ENCODE measurements at regions not wholly inside any gene's neighbourhood (a gene's known extent, or its start where the extent isn't known, plus 50 kb on each side); places are given as distances from the start of the nearest gene placed in this dataset.

DNA sequence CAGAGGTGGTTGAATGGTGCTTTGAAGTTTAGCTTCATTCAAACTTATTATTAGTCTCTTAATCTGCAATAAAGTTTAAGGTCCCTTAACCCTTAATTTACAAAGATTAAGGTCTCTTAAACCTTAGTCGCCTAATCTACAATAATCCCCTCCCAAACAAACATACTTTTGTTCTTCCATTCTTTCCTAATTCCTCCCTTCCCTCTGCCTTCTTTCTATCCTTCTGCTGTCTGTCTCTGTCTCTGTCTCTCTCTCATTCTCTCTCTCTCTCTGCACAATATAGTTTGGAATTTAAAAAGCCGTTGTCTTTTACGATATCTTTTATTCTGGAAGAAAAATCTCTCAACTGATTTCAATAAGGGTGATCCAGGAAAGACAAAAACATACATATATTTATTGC, 1096.8 kb upstream of the ATXN8OS start:
- TF ChIP-seq MAX (IDR thresholded peaks at IDR 0.05) = no peak
- TF ChIP-seq TCF12 (IDR thresholded peaks at IDR 0.05; ENCODE audit: low read depth) = no peak
- TF ChIP-seq TEAD4 (IDR thresholded peaks at IDR 0.05) = no peak
- TF ChIP-seq, protein P1, sequence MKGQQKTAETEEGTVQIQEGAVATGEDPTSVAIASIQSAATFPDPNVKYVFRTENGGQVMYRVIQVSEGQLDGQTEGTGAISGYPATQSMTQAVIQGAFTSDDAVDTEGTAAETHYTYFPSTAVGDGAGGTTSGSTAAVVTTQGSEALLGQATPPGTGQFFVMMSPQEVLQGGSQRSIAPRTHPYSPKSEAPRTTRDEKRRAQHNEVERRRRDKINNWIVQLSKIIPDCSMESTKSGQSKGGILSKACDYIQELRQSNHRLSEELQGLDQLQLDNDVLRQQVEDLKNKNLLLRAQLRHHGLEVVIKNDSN (IDR thresholded peaks at IDR 0.05) = no peak
- no peak for TF ChIP-seq CEBPB (IDR thresholded peaks at IDR 0.05)
- TF ChIP-seq RAD21 (IDR thresholded peaks at IDR 0.05; ENCODE audit: low read depth) = no peak

- TF ChIP-seq, protein P2, sequence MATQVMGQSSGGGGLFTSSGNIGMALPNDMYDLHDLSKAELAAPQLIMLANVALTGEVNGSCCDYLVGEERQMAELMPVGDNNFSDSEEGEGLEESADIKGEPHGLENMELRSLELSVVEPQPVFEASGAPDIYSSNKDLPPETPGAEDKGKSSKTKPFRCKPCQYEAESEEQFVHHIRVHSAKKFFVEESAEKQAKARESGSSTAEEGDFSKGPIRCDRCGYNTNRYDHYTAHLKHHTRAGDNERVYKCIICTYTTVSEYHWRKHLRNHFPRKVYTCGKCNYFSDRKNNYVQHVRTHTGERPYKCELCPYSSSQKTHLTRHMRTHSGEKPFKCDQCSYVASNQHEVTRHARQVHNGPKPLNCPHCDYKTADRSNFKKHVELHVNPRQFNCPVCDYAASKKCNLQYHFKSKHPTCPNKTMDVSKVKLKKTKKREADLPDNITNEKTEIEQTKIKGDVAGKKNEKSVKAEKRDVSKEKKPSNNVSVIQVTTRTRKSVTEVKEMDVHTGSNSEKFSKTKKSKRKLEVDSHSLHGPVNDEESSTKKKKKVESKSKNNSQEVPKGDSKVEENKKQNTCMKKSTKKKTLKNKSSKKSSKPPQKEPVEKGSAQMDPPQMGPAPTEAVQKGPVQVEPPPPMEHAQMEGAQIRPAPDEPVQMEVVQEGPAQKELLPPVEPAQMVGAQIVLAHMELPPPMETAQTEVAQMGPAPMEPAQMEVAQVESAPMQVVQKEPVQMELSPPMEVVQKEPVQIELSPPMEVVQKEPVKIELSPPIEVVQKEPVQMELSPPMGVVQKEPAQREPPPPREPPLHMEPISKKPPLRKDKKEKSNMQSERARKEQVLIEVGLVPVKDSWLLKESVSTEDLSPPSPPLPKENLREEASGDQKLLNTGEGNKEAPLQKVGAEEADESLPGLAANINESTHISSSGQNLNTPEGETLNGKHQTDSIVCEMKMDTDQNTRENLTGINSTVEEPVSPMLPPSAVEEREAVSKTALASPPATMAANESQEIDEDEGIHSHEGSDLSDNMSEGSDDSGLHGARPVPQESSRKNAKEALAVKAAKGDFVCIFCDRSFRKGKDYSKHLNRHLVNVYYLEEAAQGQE (IDR thresholded peaks at IDR 0.05; ENCODE audit: low read depth) = peak; percentile 48; the same call in 1 of the 2 replicates
- no peak for TF ChIP-seq RAD21 (IDR thresholded peaks at IDR 0.05; ENCODE audit: low read depth)
- no peak for TF ChIP-seq TAF1 (IDR thresholded peaks at IDR 0.05; ENCODE audit: low read depth)
Observed at GRCh38 chr13:69008499-69008898, 1099.1 kb upstream of the ATXN8OS start.

DNA sequence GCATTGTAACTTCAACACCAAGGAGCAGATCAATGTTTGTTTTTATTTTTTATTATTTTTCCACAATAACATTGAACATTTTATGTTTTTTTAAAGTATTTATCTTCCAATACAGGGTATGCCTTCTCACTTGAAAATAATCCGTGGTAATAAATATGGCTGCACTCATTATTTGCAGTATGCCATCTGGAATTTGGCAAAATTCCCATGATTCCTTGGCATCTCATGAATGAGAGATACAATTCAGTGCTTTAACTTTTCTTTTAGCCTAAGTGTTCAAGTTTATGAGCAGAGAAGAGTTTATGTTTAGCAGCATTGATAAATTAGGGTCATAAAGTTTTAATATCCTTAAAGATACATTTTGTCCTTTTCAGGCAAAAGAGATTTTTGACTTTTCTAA, 1109.6 kb upstream of the ATXN8OS start:
- TF ChIP-seq TEAD4 (IDR thresholded peaks at IDR 0.05) = no peak
- TF ChIP-seq EGR1 (IDR thresholded peaks at IDR 0.05) = no peak
- no peak for TF ChIP-seq TCF12 (IDR thresholded peaks at IDR 0.05; ENCODE audit: low read depth)
- TF ChIP-seq FOXM1 (IDR thresholded peaks at IDR 0.05; ENCODE audit: borderline replicate concordance, low read depth) = no peak
- TF ChIP-seq CEBPB (IDR thresholded peaks at IDR 0.05) = no peak
- TF ChIP-seq ZBTB7A (IDR thresholded peaks at IDR 0.05; ENCODE audit: low read depth) = no peak
- TF ChIP-seq RAD21 (IDR thresholded peaks at IDR 0.05; ENCODE audit: low read depth) = no peak
- TF ChIP-seq, protein P1 (IDR thresholded peaks at IDR 0.05) = no peak
- no peak for TF ChIP-seq TAF1 (IDR thresholded peaks at IDR 0.05; ENCODE audit: low read depth)
- no peak for TF ChIP-seq NFIC (IDR thresholded peaks at IDR 0.05)
- TF ChIP-seq YY1 (IDR thresholded peaks at IDR 0.05; ENCODE audit: low read depth) = no peak

- TF ChIP-seq EP300 (IDR thresholded peaks at IDR 0.05; ENCODE audit: borderline replicate concordance) = no peak
- no peak for TF ChIP-seq FOXM1 (IDR thresholded peaks at IDR 0.05; ENCODE audit: borderline replicate concordance, low read depth)
- TF ChIP-seq TCF12 (IDR thresholded peaks at IDR 0.05; ENCODE audit: low read depth) = no peak
- TF ChIP-seq, protein P2 (IDR thresholded peaks at IDR 0.05; ENCODE audit: low read depth) = no peak
- TF ChIP-seq YY1 (IDR thresholded peaks at IDR 0.05; ENCODE audit: low read depth) = no peak
- TF ChIP-seq NFIC (IDR thresholded peaks at IDR 0.05) = no peak
- no peak for TF ChIP-seq CREB1 (IDR thresholded peaks at IDR 0.05; ENCODE audit: low read depth)
- TF ChIP-seq, protein P1 (IDR thresholded peaks at IDR 0.05) = no peak
- no peak for TF ChIP-seq MAX (IDR thresholded peaks at IDR 0.05)
- no peak for TF ChIP-seq EGR1 (IDR thresholded peaks at IDR 0.05)
- TF ChIP-seq ZBTB7A (IDR thresholded peaks at IDR 0.05; ENCODE audit: low read depth) = no peak
- no peak for TF ChIP-seq TEAD4 (IDR thresholded peaks at IDR 0.05)
Observed at GRCh38 chr13:68996668-68997025, 1111.0 kb upstream of the ATXN8OS start.

DNA sequence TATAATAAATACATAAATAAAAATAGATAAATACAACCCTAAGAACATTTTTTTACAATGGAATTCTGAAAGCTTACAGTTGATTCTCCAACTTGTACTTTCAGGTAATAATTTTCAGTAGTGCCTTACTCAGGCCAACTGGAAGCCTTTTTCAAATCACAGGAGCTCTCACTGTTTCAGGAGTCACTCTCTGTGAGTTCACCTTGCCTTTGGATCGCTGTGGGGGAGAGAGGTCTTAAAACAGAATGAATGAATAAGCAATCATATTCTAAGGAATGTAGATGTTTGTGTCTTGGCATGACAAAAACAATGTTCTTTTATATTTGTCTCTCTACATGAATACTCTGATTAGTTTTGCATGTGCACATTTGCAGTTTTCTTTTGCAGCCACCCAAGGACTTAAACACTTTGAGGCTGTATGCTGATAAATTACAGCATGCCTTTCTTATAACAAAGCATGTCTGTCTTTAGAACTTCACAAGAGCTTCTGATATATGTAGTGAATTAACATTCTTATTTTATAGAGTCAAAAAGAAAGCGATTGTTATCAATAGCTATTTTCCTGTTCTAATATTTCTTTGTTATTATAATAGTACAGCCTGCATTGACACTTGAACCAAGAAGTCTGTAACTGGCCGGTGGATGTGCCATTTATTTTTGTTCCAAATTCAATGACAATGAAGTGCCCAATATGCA, 1111.5 kb upstream of the ATXN8OS start:
- TF ChIP-seq TCF12 (IDR thresholded peaks at IDR 0.05; ENCODE audit: low read depth) (no peak), TEAD4 (IDR thresholded peaks at IDR 0.05) (no peak), EGR1 (IDR thresholded peaks at IDR 0.05) (no peak), CEBPB (IDR thresholded peaks at IDR 0.05) (no peak), NFIC (IDR thresholded peaks at IDR 0.05) (no peak), ZBTB7A (IDR thresholded peaks at IDR 0.05; ENCODE audit: low read depth) (no peak), FOXM1 (IDR thresholded peaks at IDR 0.05; ENCODE audit: borderline replicate concordance, low read depth) (no peak), TAF1 (IDR thresholded peaks at IDR 0.05; ENCODE audit: low read depth) (no peak), MAX (IDR thresholded peaks at IDR 0.05) (no peak), EP300 (IDR thresholded peaks at IDR 0.05; ENCODE audit: borderline replicate concordance) (no peak), RAD21 (IDR thresholded peaks at IDR 0.05; ENCODE audit: low read depth) (no peak), CREB1 (IDR thresholded peaks at IDR 0.05; ENCODE audit: low read depth) (no peak)
- TF ChIP-seq, protein P1 (IDR thresholded peaks at IDR 0.05) = no peak
- TF ChIP-seq, protein P2 (IDR thresholded peaks at IDR 0.05; ENCODE audit: low read depth) = no peak
